ENCODE measurements at regions not wholly inside any gene's neighbourhood (a gene's known extent, or its start where the extent isn't known, plus 50 kb on each side); places are given as distances from the start of the nearest gene placed in this dataset.
A peak's percentile ranks its signal among the peaks of the same experiment; 100 is the strongest.

DNA sequence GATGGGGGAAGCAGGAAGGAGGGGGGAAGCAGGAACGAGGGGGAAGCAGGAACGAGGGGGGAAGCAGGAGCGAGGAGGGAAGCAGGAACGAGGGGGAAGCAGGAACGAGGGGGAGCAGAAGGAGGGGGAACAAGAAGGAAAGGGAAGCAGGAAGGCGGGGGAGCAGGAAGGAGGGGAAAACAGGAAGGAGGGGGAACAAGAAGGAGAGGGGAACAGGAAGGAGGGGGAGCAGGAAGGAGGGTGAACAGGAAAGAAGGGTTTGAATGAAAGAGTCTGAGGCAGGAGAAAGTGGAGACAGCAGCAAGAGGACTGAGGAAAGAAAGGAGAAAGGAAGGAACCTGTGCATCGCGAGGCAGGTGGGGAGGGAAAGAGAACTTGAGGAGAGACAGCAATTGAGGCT, 256.6 kb downstream of the PTEN start:
- no peak overlapping the region for H3K27ac ChIP-seq
- no peak overlapping the region for H3K4me3 ChIP-seq

DNA sequence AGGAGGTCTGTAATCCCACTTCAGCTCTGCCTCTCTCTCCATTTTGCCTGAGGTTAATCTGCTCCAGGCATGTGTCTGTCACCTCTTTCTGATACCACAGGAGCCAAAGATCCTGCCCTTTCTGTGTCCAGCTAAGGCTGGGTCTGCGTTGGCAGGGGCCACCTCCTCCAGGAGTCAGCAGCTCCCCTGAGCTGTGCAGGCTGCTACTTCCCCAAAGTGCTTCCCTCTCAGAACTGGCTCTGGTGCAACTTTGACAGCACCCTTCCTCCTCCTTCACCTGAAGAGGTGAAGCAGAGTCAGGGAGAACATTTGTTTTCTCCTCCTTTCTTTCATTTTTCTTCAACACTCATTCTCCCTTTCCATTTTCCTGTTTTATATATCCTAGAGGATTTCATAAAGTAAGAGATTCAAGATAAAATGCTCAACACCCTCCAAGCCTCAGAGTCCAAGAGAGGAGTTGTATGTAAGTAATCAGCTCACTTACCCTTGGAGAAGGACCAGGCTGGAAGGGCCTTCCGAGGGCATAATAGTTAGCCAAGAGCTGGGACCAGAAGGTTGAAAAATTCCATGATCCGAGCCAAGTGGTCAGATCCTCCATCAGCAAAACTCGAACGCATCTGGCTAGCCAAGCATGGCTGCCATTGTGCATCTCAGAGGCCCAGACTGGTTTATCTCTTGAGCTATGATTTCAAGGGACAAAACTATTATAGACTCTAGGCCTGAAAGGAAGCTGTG, 257.3 kb downstream of the PTEN start:
- Histone ChIP-seq H3K4me3 (no peak overlapping the region), H3K27ac (no peak overlapping the region)

DNA sequence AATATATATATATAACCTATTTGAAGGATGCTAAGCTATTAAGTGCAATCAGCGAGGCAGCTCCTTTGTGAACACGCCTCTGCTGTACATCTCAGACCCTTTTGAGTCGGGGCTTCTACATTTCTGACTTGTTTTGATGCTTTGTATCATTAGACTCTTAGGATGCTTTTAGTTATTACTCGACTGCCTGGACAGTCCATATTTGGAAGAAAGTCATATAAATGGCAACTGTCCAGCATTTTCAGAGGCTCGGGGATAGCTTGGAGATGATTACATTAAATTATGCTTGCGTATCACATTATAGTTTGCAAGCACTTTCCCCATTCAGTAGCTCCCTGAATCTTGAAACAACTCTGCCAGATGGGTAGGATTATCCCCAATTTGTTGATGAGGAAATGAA, 257.9 kb downstream of the PTEN start:
- Histone ChIP-seq H3K4me3 (no peak overlapping the region), H3K27ac (no peak overlapping the region)

DNA sequence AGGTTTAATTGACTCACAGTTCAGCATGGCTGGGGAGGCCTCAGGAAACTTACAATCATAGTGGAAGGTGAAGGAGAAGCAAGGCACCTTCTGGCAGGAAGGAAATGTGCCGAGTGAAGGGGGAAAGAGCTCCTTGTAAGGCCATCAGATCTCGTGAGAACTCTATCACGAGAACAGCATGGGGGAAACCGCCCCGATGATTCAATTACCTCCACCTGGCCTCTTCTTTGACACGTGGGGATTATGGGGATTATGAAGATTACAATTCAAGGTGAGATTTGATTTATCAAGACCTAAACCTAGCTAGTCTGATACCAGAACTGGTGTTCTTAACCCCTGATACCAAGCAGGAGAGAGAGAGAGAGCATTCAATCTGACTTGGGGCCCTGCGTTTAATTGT, 258.7 kb downstream of the PTEN start:
- H3K4me3 ChIP-seq, result no peak overlapping the region
- H3K27ac ChIP-seq, result no peak overlapping the region

DNA sequence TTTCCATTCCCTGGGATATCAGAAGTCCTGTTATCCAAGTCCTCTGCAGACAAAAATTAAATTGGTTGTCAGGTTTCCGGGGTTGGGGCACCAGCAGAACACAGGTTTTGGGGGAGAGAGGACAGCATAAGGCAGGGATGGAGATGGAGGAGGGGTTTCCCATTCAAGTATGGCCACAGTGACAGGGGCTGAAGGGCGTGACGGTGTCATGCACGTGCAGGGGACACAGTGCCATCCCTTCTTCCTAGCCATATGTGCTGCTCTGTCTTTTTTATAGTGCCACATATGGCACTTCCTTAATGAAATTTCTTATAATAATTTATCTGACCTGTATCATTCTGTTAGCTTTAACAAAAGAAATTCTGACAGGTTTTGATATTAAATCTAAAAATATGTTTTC, 259.2 kb downstream of the PTEN start:
- Histone ChIP-seq H3K4me3 (no peak overlapping the region), H3K27ac (no peak overlapping the region)

DNA sequence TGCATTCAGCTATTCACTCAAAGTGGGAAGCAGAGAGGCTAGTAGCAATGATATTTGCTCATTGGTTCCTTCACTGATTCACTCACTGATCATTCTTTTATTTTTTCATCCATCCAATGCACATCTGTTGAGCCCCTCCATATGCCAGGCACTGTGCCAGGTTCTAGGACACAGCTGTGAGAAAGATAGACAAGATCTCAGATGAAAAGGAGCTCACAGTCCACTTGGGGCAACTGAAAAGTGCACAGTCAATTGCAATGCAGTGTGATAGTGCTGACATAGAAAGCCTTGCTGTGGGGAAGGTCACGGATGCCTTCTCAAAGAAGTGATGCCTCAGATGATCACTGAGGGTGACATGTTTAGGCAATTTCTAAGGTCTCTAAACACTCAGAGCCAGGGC, 262.3 kb downstream of the PTEN start:
- H3K4me3 ChIP-seq, result no peak overlapping the region
- no peak overlapping the region for H3K27ac ChIP-seq

DNA sequence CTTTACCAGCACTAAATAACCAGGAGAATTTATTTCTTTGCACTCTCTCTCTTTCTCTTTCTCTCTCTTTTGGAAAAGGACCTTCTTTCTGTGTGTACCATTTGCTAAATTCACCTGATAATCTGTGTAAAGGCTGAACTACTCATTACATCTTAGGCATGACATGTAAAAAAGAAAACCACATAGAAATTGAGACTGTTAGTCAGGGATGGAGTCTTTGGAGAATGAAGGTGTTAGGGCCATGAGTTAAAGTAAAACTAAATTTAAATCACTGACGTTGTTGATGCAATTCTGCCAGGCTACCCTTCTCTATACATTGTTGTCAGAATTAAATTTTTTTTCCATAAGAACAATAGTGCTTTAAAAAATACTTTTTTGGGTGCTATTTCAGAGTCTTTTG, 263.3 kb downstream of the PTEN start:
- Histone ChIP-seq H3K4me3 (no peak overlapping the region), H3K27ac (no peak overlapping the region)

DNA sequence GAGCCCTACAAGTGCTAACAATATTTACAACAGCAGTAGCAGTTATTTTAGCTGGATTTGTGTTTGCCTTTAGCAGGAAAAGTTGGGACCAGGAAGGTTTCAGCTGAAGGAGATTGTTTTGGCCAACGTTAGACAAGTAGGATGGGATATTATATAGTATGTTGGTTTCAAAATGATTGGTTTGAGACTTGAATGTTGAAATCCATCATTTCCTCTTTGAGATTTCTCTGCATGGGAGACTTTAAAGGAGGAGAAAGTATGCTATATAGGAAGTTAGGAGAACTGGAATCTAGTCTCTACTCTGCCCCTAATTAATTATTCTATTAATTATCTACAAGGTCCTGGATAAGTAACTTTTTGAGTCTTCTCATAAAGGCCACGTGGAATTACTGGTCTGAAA, 263.8 kb downstream of the PTEN start:
- H3K4me3 ChIP-seq, result no peak overlapping the region

DNA sequence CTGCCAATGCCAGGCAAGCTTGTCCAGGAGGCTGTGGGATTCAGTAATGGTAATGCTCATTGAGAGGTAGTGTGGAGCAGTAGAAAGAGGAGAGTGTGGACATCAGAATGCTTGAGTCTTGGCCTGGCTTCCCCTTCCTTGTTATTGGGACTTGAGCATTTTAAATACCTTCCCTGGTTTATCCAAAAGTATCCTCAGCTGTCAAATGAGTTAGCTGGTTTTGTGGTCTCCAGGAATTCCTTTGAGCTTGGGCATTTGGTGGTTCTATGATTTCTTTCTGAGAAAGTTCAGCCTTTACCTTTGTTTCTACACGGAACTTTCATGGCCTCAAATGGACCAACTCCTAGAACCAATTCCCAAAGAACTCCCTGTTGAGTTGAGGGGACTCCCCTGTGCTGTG, 264.3 kb downstream of the PTEN start:
- no peak overlapping the region for H3K27ac ChIP-seq
- no peak overlapping the region for H3K4me3 ChIP-seq

More for the DNA sequence above, 263.8 kb downstream of the PTEN start:
- no peak overlapping the region for H3K27ac ChIP-seq

DNA sequence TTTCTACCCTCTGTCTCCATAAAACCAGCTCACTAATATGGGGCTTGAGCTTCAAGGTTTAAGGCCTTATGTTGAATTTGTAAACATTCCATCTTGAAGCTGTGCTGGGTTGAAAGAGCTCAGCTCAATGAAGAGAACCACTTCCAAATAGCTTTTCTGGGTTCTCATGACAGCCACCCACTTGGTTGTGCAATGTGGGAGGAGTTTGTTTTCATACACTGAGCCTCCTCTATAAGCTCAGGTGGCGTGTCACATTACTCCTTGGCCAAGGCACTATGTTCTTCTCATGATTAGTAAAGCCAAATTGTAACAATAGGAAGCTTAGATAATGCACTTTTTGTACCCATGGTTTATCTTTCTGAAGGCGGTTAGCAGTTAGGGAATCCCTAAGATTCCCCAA, 265.6 kb downstream of the PTEN start:
- H3K27ac ChIP-seq, result no peak overlapping the region
- H3K4me3 ChIP-seq, result no peak overlapping the region

DNA sequence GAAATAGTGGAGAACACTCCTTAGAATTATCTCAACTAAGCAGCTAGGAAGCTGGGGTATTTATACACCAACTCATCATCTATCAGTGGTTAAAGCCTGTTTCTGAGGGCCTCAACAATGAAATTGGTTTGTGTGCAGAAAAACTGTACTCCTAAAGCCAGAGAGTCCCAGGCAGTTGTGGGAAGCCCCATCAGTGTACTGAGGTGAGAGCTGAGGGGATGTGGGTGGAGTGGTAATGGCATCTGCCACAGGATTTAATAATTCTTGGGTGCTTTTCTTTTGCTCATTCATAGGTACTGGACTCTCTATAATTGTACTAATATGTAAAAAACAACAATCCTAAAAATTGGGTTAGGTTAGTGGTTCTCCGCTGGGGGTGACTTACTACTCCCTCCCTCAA, 267.5 kb downstream of the PTEN start:
- peak overlapping the region in 5 of 21 experiments; percentile 15 to 71 (median 28) for H3K27ac ChIP-seq
- H3K4me3 ChIP-seq, result no peak overlapping the region

DNA sequence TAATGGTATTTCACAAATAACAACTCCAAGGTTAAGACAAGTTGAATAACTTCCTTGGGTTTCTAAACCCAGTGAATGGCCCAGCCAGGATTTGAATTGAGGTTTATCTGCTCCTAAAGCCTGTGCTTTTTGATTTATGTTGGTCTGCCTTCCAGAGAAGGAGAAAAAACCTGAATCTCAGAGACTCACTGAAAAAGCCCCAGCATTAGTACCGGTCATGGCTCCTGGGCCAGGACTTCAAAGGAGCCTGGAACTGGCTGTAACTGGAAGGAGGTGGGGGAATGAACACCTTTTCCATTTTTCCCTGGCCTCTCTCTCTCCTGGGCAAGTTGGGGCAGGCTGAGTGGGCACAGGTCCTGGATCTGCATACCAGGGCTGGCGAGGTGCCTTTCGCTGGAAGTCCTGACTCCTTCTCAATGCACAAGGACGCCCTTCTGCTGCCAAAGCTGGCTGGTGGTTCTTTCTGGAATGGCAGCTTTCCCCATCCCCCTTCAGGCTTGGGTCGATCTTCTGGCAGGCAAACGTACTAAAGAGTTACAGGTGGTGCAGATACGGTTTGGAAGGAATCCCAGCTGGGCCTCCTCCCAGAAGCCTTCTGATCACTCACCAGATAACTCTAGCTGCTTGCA, 268.2 kb downstream of the PTEN start:
- Histone ChIP-seq H3K27ac (peak overlapping the region in 8 of 21 experiments; percentile 1 to 71 (median 30)), H3K4me3 (no peak overlapping the region)

DNA sequence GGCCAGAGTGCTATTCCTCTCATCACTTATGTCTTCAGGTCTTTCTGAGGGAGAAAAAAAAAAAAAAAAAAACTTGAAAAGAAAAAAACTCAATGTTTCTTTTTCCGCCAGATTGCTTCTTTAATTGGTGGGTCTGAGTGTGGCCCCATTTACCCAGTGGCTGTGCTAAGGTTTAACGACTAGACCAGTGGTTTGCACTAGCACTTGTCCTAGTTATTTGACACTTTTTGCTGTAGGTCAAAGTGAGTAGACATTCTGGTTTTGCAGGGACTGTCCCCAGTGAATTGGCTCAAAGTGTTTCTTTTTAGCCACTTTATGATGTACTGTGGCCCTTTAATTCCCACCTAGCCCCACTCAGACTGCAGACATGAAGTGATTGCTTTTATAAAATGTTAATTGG, 273.3 kb downstream of the PTEN start:
- Histone ChIP-seq H3K4me3 (no peak overlapping the region), H3K27ac (no peak overlapping the region)

DNA sequence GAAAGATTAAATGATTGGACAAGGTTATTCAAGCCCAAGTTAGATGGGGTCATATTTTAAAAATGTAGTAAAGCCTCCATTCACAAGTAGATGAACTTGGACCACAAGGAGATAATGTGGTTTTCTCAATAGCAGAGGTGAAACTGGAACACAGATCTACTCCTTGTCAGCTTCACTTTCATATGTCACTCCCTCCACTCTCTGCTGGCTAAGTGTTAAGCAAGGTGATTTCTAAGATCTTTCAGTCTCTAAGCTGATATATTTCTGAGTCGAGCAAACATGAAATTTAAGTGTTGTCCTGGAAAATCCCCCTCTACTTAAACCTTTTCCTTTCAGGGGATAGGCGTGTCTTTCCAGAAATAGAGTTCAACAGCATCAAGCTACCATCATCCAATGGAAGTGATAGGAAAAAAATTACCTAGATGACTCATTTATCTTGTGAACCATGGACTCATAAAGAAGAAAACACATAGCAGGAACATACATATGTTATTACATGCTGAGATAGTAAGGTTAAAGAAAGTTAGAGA, 275.0 kb downstream of the PTEN start:
- H3K27ac ChIP-seq, result no peak overlapping the region
- H3K4me3 ChIP-seq, result no peak overlapping the region

DNA sequence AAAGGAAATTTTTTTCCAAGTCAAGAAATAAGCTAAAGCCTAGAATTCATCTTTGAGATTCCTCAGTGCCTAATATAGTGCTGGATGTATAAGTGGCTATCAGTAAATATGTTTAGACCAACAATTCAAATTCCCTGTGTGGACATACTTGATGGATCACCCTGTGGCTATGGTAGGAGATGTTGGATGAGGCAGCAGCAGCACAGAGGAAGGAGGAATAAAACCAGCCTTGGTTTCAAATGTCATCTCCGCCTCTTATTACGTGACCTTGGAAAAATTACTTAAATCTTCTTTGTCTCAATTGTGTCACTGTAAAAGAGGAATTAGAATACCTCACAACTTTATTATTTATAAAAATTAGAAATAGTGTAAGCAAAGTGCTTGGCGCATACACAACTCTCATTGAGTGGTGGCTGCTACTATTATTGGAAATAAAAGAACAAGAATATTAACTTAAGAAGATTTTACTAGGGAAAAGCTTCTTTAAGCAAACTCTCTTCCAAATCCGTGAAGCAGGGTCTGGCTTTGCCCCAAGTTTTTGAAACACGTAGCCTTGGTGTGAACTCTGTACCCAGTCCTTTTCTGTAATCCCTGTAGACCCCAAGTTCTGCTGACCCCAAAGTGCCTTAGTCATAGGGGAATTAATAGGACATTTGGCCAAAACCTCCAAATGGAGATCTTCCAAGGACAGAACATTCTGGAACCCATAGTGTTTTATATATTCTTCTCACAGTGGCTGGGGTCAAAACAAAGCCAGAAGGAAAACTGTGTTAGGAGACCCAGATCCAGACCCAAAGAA, 283.8 kb downstream of the PTEN start:
- Histone ChIP-seq H3K27ac (peak overlapping the region in 8 of 21 experiments; percentile 5 to 46 (median 17)), H3K4me3 (no peak overlapping the region)

DNA sequence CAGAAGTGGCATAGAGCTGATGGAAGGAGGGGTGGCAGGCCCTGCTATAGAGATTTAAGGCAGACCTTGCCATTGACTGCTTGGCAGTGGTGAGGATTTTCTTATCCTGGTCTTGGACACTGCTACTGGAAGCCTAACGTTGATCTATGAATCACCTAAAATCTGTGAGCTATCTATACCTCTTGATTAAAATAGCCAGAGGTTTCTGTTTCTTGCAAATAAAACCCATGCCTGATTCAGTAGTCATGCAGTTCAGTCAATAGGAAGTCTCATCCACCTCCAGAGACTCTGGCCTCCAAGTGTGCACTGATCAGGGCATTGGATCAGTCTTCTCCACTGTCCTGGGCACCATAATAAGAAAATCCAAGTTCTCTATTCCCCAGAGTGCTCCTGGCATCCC, 286.5 kb downstream of the PTEN start:
- Histone ChIP-seq H3K27ac (peak overlapping the region in 2 of 21 experiments; percentile 7 to 12), H3K4me3 (no peak overlapping the region)

DNA sequence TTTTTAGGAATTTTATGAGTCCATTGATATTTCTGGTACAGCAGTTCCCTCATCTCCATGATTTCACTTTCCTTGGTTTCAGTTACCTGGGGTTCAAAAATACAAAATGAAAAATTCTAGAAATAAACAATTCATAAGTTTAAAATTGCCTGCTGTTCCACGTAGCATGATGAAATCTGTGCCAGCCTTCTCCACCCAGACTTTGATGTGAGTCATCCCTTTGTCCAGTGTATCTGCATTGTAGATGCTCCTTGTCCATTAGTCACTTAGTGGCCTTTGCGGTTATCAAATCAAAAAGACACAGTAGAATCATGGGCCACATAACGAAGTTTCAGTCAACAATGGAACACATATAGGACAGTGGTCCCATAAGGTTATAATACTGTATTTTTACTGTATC, 286.9 kb downstream of the PTEN start:
- peak overlapping the region in 1 of 21 experiments; percentile 12 for H3K27ac ChIP-seq
- H3K4me3 ChIP-seq, result no peak overlapping the region

DNA sequence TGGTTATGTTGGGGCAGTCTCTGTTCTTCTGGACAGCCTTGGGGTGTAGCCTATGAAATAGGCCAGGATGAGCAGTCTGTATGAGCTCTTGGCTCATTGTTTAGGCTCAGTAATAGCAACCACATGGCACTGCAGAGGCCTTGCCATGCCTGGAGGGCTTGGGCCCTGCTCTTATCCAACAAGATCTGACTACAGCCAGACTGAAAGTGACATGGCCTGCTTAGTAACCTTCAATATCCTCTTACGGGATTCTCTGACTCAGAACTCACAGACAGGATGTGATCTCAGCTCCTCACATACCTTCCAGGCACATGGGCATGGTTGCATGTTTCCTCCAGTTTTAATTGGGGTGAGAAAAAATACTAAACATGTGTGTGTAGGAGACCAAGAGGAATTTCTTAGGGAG, 289.3 kb downstream of the PTEN start:
- Histone ChIP-seq H3K27ac (peak overlapping the region in 17 of 21 experiments; percentile 24 to 84 (median 63)), H3K4me3 (no peak overlapping the region)

DNA sequence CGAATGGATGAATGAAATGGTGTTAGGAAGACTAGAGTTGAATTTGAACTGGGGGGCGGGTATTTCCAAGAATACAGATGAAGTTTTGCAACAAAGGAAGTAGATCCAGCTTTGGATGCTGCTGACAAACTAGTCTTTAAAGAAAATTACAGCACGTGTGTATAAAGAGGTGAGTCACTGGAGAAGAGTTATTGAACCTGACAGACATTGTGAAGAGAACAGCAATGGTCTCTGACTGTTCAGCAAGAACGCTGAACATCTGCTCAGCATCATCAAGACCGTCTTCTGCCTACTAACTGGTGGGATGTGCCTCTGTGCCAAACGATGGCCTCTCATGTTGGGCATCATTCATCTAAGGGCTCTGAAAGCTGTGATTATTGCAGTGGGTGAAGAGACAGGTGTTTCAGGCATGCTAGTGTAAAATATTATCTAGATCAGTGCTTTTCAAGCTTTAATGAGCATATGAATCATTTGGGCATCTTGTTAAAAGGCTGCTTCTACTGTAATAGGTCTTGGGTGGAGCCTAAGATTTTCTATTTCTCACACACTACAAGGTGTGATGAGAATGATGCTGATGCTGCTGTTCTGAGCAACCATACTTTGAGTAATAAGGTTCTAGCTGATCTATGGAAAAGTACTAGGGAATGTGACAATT, 291.3 kb downstream of the PTEN start:
- H3K4me3 ChIP-seq, result no peak overlapping the region
- peak overlapping the region in 1 of 21 experiments; percentile 22 for H3K27ac ChIP-seq

DNA sequence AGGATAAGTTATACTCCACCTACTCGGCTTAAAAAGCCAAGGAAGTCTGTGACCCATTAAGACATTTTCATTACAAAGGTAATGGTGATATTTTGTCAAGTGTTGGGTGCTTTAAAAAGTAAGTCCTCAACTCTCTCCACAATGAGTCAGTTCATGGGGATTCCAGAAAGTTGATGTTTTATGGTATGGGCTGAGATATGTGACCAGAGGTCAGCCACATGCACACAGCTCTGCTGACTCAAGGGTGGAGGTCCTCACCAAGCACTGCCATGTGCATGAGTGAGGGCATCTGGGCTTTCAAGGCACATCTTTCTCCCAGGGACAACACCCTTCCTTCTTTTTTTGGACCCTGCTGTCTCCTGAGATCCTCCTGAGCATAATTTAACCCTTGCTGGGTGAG, 292.9 kb downstream of the PTEN start:
- peak overlapping the region in 1 of 21 experiments; percentile 58 for H3K27ac ChIP-seq
- H3K4me3 ChIP-seq, result no peak overlapping the region
